COR-L47 (cell line): ENCODE measurements at regions not wholly inside any gene's neighbourhood (a gene's known extent, or its start where the extent isn't known, plus 50 kb on each side); places are given as distances from the start of the nearest gene placed in this dataset.
"Not testable (repeated sequence)": the region's sequence is repeated elsewhere in the genome, so short reads cannot be mapped to it uniquely, and the experiment has no call there.

ENCODE experiments used
- DNase-seq: peaks from one replicate; lab custom pipeline; 2025; lab: John Stamatoyannopoulos, UW

DNA sequence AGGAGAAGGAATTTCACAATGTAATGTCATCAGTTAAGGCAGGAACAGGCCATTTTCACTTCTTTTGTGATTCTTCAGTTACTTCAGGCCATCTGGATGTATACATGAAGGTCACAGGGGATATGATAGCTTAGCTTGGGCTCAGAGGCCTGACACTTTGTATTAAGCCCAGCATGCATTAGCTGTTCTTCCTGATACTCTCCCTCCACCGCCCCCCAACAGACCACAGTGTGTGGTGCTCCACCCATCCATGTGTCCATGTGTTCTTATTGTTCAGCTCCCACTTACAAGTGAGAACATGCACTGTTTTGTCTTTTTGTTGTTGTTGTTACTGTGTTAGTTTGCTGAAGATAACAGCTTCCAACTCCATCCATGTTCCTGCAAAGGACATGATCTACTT, 1453.4 kb downstream of the FAM181B start:
- DNase-seq = not testable (repeated sequence)

DNA sequence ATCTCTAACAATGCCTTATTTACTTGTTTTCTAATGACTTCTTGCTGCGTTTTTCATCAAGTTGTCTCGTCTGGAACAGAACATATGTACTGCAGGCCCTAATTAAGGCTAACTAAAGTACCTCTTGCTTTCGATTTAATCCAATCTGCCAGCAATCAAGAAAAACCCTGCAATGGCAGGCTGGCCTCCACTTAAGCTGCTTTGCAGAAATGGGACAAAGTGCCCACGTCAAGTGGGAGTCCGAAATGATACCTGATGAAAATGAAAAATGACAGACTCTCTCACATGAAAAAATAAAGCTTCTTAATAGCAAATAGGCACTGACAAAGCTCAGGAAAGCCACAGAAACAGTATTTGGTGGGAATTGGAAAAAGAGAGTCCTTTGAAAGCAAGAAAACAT, 1454.7 kb downstream of the FAM181B start:
- no peak for DNase-seq

DNA sequence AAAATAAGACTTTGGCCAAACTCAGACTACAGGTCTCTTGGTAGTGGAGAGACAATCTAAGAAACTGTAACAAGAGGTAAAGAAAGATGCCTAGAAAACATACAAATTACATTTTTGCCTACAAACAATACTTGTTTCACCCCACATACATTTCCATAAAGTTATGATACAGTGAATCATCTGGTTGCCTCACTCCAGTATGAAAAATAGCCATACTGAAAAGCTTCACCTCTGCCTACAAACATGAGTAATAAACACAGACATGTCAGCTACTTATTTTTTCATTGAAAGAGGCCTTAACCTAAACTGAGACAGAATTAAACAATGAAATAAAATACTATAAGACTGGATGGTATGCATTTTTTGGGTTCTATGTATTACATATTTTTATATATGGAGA, 1463.0 kb downstream of the FAM181B start:
- no peak for DNase-seq

DNA sequence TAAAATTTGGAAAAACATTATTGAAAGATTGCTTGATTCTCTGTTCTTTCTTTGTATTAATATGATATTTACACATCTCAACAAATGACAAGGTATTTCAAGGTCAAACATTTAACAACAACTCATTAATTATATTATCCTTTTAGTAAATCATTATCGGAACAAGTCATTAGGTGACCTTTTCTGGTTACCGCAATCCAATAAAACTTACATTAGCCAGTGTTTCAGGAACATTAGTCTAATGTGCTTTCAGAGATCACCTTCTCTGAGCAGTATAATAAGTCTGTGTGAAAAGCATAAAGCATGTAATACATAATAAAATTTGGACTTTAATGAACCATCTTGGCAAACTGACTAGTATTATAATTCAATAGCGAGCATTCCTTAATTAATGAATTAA, 1466.4 kb downstream of the FAM181B start:
- DNase-seq = no peak

DNA sequence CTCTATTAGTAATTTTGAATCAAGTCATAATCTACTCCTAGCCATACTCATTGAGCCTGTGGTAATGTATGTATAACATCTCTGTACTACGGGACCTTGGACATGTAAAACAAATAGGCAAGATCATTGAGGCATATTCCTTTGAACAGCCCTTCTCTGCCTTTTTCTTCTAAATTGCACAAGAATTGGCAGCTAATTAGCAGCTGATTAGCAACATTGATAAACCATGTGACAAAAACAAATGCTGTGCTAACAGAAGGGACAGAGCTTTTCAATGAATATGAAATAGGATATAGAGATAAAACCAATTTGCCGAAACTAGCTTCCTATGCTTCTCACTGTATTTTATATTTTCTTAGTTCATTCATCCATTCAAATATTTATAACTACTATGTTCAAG, 1474.2 kb downstream of the FAM181B start:
- no peak for DNase-seq

DNA sequence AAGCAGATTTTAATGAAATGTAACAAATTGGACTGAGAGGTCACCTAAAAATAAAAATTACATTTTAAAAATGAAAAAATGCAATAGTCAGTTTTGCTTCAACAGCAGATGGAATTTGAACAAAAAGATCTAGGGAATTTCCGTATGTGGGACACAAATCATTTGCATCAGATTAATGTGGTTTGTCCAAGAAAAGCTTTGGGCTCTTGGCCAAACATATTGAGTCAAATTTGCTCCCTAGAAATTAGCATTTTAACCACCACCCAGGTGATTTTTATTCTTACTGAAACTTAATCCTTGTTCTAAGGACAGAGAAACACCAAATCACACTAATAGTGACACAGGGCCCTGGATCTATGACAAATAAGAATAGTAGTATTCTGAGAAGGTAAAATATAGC, 1477.8 kb downstream of the FAM181B start:
- no peak for DNase-seq

DNA sequence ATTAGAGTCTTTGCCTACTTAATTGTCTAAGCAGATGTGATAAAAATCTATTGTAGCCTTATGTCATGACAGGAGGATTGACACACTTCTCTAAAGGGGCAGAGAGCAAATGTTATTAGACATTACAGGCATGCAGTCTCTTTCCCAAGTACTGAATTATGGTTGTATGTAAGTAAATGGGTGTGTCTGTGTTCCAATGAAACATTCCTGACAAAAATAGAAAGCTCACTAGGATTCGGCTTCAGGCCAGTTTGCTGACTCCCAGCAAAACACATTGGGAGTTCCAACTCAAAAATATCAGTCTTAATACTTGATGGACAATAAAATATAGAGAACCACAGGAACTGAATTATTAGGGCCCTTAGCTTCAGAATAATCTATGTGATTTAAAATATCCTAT, 1480.4 kb downstream of the FAM181B start:
- DNase-seq = no peak

DNA sequence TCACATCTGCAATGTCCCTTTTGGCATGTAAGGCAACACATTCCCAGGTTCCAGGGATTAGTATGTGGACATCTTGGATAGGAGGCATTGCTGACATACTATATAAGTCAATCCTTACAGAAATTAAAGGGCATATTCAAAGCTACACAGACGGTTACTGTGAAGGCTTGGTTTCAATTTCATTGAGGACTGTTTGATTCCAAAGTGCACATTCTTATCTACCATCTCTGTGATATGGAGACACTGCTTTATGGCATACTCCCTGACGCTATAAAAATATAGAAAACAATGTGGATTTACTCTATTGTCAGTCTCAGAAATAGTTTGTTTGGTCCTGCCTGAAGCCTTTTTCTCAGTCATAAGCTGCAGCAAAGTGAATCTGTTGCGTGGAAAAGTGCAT, 1486.7 kb downstream of the FAM181B start:
- DNase-seq = no peak

DNA sequence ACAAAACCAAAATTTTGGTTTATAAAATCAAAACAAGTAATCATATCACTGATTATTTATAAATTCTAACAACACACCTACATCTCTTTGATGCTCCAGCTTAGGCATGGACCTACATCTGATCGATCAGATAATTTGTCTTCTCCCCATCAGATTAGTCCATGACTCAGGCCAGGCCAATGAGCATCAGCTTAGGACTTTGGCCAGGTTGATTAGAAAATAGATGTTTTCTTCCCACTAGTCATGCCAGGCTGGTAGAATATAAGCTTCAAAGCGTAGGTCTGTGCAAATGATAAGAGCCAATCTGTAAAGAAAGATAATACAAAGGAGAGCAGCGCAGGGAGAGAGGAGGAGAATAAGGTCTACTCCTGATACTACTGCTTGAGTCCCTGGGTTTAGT, 1487.9 kb downstream of the FAM181B start:
- no peak for DNase-seq

DNA sequence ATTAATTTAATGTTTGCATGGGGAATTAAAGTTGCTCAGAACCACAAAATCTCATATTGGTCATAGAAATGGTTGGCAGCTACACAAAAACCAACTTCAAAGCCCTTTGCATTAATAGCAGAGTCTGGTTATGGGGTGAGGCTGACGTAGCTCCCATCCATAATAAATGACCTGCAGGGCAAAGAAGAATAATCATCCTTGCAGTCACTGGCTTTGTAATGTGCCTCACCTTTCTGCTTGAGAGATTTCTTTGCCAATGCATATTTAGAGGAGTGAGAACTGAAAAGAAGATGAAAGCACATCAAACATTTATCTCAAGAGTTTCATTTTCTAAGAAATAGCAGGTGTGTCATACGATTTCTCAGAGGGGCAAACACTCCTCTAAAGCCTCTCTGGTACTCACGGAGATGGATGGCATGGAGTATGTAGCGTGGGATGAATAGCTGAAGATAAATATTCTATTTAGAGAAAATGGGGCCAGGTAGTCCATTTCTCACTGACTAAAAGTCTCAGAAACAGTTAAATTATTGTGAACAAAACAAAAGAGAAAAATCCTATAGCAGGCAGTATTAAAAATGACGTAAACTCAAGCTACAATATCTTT, 1491.9 kb downstream of the FAM181B start:
- DNase-seq = no peak

DNA sequence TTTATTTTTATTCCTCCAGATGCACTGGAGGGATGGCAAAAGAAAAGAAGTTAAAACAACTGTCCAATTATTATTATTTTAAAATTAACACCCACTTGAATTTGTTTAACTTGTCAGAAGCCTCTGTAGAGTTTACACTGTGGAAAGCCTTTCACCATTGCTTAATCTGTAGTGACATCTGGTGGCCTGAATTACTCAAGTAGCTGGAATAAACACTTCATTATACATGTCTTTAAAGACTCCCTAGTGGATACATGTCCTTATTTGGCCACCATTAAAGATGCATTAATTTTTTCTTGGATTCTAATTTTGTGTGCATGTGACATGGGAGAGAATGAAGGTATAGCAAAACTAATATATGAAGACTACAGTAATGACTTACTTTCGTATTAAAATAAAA, 1496.5 kb downstream of the FAM181B start:
- peak; percentile 15 for DNase-seq

DNA sequence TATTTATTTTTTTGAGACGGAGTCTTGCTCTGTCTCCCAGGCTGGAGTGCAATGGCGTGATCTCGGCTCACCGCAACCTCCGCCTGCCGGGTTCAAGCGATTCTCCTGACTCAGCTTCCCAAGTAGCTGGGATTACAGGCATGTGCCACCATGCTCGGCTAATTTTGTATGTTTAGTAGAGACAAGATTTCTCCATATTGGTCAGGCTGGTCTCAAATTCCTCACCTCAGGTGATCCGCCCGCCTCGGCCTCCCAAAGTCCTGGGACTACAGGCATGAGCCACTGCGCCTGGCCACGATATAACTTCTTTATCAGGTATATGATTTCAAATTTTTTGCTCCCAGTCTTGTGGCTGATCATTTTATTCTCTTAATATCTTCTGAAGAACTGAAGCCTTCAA, 1506.3 kb downstream of the FAM181B start:
- DNase-seq = not testable (repeated sequence)

DNA sequence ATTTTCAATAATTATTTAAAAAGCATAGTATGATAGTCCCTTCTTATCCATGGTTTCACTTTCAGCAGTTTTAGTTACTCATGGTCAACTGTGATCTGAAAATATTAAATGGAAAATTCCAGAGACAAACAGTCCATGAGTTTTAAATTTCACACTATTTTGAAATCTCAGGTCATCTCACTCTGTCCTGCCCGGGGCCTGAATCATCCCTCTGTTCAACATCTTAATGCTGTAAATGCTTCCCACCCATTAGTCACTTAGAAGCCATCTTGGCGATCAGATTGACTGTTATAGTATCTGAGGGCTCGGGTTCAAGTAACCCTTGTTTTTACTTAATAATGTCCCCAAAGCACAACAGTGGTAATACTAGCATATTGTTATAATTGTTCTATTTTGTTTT, 1509.3 kb downstream of the FAM181B start:
- no peak for DNase-seq

DNA sequence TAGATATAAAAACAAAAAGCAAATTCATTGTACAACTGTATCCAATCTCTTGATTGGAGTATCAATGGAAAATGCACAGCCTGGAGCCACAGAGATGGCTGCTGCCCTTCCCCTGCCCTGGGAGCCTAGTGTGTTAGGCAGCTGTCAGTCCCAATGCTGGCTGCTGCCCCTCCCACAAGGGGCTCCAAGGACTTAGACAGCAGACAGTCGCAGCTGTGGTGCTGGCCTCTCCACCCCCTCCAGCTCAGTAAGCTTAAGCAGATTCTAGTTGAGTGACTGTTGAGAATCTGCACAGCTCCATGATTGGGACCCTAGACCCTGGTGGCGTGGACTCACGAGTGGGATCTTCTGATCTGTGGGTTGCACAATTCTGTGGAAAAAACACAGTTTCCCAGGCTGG, 1511.2 kb downstream of the FAM181B start:
- no peak for DNase-seq

DNA sequence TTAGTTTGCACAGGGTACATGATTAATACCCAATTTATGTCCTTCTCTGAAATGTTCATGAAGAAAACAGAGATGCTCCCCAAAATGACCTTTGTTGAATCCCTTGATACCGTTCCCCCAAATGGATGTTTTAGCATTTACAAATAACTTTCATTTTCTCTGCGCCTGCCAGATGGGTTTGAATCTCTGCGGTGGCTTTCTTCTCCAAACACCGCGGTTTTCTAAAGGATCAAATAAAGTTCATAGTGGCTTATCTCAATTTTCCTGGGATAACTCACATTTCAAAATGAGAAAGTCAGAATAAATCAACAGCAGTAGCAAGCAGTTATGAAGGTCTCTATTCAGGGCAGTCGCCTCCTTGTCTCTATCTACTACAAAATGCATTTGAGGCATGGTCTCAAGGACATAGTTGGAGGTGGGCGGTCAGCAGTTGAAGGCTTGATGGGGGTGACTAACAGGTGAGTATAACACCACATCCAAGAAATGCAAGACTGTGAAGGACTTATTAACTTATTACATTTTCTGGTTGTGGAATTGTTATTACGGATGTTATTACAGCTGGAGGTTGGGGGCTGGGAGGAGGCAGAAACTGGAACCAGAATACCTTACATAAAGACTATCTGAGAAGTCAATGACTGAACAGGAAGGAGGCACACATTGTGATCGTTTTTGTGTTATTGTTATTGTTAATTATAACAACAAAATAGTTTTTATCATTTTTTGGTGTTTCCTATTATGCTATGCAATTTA, 1513.3 kb downstream of the FAM181B start:
- DNase-seq = no peak

DNA sequence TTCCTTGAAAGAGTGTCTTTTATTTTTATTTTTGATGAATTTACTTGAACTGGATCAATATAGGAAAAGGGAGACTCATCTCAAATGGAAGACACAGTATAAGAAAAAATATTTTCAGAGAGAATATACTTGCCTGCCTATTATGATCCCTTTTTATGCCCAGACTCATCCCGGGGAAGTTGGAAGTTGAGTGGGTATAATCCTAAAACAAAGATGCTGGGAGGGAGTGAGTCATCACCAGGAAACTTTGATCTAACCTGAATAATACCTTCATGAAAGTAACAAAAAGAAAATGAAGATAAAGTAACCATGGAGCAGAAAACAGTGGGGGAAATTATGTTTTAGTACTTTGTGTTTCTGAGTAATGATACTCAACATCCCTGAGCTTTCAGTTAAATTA, 1514.0 kb downstream of the FAM181B start:
- DNase-seq = no peak

DNA sequence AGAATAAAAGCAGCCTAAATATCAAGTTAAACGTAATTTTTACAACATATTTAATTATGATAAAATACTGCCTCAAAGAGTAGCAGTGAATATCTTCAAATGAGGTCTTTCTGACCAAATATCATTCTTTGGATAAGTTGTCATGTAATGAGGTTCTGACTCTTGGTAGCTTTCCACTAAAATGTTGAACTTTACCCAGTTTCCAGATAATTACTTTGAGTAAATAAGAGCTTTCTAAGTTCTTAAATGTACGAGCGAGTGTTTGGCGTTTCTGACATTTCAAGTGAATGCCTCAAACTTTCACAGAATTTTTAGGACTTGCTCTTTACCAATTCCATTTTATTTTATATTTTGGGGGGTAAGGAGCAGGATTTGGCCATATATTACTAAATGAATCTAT, 1515.2 kb downstream of the FAM181B start:
- no peak for DNase-seq

DNA sequence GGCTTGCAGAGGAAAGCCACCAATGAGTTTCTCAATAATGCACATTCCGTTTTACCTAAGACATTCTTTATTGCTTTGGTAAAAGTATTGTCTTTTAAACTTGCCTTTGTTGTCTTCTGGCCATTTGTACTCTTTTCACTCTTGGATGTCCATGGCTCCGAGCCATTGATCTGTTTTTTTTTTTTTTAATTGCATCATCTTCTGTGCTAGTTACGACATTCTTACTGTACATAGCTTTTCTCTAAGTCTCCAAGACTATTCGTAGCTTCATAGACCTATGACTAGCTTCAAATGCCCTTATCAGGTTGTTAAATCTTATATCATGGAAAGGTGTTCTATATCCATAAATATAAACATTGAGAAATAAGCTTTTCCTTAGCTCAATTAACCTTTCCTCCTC, 1522.6 kb downstream of the FAM181B start:
- DNase-seq = no peak

DNA sequence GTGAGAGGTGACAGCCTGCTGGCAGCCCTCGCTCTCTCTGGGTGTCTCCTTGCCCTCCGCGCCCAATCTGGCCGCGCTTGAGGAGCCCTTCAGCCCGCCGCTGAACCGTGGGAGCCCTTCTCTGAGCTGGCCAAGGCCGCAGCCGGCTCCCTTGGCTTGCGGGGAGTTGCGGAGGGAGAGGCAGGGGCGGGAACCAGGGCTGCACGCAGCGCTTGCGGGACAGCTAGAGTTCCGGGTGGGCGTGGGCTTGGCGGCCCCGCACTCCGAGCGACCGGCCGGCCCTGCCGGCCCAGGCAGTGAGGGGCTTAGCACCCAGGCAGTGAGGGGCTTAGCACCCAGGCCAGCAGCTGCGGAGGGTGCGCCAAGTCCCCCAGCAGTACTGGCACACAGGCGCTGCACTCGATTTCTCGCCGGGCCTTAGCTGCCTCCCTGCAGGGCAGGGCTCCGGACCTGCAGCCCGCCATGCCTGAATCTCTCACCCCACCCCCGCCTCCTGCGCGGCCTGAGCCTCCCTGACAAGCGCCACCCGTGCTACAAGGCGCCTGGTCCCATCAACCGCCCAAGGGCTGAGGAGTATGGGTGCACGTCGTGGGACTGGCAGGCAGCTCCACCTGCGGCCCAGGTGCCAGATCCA, 1526.1 kb downstream of the FAM181B start:
- DNase-seq = no peak

DNA sequence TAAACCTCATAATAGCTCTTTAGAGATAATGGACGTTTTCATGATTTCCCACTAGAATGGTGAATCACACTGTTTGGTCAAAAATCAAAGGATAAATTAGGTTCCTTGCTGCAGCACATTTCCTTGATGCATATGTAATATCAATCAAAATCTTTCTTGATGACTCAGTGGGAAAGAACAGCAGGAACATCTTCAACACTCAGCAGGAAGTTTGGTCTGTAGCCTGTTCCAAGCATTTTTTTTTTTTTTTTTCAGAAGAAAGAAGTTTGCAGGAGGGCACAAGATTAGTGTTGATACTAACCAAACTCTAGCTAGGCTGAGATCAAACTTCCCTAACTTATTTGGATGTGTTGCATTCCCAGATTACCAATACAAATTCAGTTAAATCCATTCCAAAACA, 1529.8 kb downstream of the FAM181B start:
- no peak for DNase-seq

DNA sequence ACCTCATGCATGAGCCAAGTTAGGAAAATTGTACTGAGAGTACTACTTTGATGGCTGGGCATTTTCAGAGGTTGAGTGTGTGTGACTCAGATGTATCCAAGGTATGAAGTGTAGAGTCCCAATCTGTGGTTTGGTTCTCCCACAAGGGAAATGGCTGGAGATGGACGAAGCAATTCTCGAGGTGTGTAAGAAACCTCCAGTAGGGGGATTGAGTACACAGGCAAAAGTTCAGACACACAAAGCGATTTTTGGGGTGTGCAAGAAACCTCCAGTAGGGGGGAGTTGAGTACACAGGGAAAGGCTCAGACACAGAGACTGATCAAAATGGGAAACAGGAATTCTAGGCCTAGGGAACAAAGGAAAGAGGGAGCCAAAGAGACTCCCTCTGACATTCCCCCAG, 1536.3 kb downstream of the FAM181B start:
- no peak for DNase-seq

DNA sequence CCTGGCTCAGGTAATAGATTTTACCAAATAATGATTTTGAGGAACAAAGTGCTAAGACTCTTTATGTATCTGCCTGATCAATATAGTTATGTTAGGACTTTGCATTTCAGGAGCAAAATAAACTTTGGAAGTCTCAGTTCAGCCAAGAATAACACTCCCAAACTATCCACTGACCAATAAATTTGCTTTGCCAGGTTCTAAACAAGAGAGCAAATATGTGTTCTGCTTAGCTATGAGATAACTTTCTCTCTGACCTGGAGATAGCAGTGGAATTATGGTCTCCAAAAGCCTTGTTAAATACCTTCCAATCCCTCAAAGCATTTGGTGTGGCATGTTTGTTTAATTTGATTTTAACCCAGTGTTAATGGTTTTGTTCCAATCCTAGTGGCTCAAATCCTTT, 1541.1 kb downstream of the FAM181B start:
- DNase-seq = no peak

DNA sequence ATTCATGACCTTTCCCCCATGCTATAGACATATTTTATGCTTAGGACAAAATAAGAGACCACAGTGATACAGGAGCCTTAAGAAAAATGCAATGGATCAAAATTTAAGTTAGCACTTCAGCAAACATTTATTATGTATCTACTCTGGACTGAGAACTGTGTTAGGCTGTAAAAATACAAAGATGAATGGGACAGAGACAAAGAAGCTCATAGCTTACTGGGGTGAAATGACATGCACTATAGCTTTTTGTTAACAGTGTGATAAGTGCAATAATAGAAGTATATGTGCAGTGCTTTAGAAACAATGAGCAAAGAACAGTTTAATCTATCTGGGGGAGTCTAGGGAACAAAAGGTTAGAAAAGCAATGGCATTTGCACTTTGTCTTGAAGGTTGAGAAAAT, 1543.1 kb downstream of the FAM181B start:
- DNase-seq = no peak

DNA sequence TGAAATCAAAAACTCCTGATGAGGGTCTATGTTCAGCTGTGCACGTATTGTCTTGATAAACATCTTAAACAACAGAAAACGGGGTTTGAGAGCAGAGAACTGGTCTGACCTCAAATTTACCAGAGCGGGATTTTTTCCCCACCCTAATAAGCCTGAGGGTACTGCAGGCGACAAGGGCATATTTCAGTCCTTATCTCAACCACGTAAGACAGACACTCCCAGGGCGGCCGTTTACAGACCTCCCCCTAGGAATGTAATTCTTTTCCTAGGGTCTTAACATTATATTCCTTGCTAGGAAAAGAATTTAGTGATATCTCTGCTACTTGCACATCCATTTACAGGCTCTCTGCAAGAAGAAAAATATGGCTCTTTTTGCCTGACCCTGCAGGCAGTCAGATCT, 1546.6 kb downstream of the FAM181B start:
- not testable (repeated sequence) for DNase-seq
